ENCODE measurements at regions not wholly inside any gene's neighbourhood (a gene's known extent, or its start where the extent isn't known, plus 50 kb on each side); places are given as distances from the start of the nearest gene placed in this dataset.
"Not testable (repeated sequence)": the region's sequence is repeated elsewhere in the genome, so short reads cannot be mapped to it uniquely, and the experiment has no call there.

DNA sequence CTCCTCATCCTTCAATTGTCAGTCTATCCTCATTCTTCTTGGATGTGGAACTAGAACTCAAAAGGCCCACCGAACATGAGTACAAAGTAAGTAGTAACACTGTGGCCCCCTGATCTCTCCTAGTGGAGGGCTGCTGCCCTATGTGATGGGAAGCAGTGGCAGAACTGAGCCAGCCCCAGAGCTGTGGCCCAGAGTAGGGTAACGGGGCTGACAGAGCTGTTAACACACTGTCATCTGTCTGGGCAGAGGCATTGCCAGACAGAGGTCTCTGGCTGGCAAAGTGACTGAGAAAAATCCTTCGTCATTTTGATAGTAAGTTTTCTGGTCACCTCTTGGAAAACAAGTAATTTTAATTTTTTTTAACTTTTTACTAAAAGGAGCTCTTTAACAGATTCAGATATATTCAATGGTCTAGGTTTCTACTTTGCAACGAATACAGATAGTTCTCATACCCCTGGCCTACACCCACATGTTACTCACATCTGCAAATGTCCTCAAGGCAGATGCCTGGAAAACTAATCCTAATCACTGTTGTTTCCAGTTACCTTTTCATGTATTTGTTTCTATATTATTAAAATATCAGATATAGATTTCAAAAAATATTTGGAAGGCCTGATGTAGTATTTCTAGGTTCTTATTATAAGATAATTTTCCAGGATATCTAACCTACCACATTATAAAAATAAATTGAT, 588.7 kb downstream of the CPS1 start:
- DNase-seq, result no peak

DNA sequence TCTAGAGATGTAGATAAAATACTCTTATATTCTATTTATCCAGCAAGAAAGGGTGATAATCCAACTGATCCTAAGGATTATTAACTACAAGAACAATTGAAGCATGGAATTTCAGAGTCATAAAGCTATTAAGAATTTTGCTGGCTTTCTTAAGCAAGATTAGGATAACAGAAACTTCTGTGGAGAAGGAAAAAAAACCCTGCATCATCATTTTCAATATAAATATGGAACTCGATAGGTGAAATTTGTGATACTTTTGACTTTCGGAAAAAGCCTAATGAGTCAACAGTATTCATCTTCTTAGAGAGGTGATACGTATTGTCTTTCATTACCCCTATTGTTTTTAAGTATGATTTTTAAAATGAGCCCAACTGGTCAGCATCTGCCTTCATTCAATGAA, 593.3 kb downstream of the CPS1 start:
- no peak for DNase-seq

DNA sequence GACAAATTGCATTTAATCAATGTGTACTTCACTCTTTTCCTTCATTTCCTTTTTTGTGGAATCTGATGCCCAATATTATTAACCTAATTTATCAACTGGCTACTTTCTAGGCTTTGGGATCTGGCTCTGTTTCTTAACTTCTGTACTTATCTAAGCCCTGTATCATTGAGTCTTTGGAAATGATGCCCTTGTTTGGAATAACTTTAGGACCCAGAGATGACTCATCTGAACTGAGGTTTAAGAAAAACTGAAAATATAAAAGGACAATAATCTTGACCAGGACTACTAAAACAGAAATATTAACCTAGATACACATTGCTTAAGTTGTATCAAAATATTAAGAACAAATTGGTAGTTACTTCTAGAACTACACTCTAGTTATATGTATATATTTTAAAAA, 600.8 kb downstream of the CPS1 start:
- no peak for DNase-seq

DNA sequence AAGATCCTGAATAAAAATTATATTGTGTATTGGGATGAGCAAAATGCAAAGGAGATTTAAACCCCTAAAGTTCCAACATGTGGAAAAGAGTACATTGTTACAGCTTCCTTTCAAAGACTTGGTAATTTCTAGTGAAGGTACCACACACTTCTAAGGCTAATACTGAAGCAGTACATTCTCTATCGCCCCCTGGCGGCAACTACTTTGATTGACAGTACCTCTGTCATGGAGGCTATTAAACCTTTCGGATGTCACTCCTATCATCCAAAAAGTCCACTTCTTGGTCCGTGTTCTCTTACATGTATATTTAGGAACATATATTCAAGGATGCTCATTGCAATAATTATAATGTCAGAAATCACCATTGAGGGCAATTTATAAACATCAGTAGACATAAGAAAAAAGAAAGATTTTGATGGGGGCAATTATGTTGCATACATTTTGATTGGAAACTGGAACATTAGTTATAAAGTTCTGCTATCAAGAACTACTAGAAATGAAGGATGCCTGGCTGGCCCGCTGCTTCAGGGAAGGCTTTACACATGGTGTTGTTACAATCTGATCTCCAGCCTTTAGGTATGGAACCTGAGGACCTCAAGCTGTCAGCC, 601.6 kb downstream of the CPS1 start:
- DNase-seq, result peak; percentile 75

DNA sequence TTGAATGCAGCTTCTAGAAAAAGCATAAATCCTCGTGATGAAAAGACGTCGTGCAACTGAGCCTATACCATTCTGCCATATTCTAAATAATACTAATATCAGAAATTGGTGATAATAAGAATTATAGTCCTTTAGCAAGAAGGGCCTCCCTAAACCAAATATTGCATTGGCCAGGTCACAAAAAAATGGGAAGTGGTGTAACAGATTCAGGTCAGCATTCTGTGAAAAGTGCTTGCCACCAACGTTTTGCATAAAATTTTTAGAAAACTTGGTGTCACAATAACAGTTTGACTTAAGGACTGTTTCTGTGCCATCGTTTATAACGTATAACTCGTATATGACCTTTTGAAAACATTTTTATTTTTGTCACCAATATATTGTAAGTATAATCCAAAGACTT, 603.6 kb downstream of the CPS1 start:
- no peak for DNase-seq

DNA sequence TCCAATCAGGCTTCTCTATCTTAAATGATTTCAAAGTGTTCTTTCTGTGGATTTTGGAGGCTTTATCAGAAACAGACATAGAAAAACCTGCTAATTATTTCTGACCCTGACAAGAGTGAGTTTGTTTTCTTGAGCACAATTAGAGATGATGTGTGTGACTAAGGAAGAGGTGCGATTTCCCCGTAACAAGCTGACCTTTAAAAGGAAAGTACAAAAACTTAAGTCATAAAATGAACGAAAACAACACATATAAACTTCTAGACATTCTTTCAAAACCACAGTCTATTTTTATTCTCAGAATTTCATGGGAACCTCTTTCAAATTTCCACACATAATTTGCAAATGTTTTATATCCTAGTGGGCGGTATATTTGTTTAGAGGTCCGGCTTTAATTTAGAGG, 604.8 kb downstream of the CPS1 start:
- no peak for DNase-seq

DNA sequence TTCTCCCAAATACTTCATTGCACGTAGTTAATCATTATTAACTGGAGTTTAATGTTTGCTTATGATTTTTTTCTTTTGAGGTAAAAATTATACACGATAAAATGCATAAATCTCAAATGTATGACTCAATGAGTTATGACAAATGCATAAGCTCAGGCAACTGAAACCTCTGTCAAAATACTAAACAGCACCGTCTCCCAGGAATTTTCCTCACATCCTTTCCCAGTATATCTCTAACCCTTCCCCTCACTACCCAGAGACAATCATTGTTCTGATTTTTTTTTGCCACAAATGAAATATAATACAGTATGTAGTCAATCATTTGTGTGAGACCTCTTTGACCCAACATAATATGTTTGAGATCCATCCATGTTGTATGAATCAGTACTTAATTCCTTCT, 606.5 kb downstream of the CPS1 start:
- DNase-seq, result no peak

DNA sequence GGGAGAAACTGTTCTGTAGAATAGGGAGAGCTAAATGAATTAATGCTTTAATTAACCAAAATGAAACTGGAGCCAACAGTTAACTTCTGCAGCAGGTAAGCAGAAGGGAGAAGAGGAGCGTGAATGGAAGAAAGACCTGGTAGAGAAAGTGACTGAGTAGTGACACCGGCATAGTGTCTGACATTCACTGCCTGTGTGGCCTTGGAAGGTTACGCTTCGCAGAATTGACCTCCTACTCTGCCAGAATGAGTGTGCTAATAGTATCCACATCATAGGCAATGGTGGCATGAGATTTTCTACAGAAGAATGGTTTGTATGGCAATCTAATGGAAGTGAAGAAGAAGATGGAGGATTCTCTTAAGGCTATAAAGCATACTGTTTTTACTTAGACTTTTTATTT, 614.4 kb downstream of the CPS1 start:
- no peak for DNase-seq

DNA sequence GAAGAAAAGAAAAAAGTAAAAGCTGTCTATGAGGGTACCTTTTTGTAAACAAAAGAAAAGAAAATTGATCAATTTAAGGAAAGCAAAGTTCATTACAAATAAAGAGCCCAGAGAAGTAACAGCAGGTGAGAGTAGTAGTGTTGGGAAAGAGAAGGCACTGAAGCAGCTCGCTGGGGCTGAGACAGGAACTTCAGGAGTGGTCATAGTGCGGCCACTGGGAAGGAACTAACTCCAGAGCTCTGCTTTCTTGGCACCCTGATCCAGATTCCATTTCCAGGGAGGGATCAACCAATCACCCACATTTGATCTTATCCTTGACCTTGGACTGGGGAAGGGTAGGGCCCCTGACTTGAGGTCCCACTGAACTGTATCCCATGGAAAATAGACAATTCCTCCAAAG, 617.6 kb downstream of the CPS1 start:
- DNase-seq, result no peak

DNA sequence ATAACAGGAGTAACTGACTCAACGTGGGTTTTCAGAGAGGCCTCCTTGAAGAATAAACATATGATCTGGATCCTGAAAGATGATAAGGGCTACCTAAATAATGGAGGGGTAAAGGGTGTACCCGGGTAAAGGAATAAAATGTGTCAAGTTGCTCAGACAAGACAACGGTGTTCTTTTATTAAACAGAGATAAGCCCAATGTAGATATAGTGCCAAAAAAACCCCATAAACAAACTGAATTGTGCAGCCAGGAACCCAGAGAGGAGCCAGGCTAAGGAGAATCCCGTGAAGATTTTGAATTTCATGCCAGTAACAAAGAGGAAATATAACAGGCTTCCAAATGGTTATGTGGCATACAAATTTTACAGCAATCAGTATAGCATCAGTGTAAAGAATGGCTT, 618.2 kb downstream of the CPS1 start:
- DNase-seq, result no peak

DNA sequence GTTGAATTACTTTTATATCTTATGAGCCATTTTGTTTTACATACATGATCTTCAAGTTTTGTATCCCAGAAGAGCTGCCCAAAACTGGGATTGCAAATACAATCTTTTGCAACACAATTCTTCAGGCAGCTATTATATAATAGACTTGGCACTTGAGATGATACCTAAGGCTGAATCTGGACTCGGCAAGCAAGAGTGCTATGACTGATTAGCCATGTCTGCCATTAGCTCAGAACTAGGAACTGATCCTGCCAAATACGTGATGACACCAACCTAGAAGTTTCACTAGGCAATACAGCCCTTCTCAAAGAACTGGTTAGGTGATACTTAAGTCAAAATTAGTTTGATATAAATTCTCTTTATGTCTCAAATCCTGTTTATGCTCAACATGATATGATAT, 619.6 kb downstream of the CPS1 start:
- no peak for DNase-seq

DNA sequence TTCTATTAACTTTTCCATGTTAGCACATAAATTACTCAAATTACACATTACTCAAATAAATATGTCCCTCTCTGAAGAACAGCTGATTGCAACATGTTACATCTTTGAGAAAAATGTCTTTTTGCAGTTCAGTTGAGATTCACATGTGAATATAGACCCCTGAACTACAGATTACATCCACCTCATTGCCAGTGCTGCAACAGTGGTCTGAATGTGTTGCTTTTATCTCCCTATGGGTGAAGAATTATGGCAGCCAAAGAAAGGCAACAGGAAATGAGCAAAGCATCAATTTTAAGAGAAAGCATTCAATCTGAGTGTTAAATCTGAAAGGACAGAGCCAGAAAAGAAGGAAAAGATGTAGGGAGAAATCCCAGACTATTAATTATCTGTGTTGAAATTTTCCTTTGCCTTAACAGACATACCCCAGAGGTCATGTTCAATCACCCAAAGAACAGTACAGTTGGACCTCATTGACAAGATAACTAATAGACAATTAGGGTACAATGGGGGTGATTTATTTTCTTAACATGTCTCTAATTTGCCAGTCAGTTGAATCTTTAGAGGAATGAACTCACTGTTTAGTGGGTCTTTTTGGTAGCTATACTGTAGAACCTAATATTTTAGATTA, 620.2 kb downstream of the CPS1 start:
- no peak for DNase-seq

DNA sequence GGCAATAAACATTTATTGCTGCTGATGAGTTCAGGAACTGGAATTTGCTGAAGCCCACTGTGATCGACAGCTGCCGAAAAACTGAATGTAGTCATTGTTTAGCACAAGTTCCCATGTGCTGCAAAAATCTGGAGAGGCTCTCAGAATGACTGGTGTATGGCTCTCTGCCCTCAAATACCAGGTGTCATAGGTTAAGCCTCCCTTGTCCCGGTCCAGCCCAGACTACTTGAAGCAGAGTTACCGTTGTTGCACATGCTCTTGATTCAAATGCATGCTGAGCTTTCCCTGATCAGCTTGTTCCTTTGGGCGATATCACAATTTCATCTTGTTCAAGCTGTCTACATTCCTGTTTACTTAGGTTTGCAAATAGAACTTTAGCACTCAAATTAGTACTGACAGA, 625.2 kb downstream of the CPS1 start:
- DNase-seq, result no peak

DNA sequence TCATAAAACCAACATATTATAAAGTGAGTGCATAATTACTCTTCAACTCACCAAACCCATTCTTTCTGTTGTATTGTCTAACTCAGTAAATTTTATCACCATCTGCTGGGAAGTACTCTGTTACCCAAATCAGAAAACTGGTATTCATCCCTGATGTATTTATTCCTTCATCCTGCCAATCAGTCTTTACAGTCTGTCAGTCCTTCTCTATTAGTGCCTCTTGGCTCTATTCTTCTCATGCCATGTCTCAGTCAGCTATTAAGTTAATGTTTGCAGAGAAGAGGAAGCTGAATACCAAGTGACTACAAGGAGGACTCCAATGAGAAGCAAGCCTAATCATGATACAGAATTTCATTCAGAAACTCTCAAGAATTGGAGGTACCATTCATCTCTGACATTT, 631.2 kb downstream of the CPS1 start:
- DNase-seq, result no peak

DNA sequence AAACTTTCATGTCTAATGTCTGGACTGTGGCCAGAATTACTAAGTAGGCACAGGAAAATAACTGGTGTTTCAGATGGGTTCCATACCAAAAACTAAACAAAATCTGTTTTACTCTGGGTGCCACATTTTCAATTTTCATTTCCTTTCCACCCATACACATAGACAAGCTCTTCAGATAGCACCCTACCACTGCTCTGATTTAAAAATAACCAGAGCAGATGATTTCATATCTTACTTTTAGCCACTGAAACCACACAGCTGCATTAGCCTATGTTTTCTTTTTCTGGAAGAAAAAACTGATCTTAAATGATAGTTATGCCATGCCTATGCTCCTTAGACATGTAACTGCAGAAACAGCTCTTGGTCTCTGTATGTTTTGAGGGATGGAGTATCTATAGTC, 647.6 kb downstream of the CPS1 start:
- no peak for DNase-seq

DNA sequence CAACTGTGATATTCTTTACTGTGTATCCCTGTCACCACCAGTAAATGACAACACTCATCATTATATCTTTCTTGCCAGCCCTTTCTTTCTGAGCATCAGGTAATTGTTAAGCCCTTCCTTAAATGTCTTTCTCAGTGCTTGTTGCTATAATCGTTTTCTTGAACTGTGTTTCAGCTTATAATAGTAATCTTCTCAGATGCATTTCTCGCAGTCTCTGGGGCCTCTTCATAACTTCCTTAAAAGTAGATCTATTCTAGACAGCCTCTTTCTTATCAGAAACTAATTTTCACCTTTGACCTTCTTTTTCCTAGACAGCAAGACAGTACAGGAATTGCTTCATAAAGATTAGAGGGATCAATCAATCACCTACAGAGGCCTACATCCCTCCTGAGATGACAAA, 648.1 kb downstream of the CPS1 start:
- DNase-seq, result no peak

DNA sequence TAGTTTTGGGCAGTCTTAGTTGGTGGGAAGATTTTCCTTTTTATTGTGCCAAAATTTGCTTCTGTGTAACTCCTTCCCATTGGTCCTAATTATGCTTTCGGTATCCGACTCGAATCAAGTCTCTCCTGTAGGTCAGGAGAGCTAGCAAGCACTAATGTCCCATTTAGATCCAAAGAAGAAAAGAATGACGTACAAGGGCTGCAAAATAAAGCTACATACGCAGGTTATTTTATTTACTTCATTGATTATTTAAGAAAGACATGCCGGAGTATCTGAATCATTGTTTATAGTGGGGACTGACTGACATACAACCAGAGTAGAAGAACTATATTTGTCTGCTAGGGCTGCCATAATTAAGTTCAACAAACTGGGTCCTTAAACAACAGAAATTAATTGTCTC, 648.5 kb downstream of the CPS1 start:
- DNase-seq, result no peak

DNA sequence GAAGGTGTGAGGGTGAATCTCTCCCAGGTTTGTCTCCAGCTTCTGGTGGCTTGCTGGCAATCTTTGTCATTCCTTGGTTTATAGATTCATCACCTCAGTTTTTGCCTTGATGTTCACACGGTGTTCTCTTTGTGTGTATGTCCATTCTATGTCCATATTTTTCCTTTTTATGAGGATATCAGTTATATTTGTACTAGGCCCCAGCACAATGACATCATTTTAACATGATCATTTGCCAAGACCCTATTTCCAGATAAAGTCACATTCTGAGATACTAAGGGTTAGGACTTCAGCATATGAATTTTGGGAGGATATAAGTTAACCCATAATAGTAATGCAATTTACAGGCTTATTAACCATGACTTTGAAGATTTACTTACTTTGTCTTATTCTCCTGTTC, 649.0 kb downstream of the CPS1 start:
- DNase-seq, result no peak

DNA sequence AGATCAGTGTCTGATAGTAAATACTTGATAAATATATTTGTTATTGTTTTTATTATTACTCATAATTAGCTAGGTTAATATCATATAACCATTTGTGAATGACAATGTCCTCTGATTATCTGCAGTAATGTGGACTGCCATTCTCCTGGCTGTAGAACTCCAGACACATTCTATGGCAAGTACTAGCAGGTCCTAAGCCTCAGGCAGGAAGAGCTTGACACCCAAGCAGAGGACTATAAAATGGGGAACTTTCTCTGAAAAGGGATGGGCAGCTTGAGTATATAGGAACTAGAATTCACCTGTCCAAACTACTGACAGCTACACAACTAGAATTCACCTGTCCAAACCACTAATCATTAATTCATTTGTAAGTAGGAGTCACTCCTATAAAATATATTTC, 649.4 kb downstream of the CPS1 start:
- no peak for DNase-seq

DNA sequence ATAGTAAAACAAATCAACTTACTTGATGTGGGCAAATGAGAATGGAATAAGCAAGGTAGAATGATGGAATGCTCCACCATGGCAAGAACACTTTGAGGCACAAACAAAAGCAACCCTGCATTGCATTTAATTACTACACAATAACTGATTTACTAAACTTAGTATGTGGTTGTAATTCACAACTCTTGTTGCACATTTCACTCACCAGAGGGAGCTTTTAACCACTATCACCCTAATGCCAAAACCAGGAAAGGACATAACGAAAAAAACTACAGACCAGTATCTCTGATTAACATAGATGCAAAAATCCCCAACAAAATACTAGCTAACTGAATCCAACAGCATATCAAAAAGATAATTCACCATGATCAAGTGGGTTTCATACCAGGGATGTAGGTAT, 659.8 kb downstream of the CPS1 start:
- DNase-seq, result peak; percentile 7

DNA sequence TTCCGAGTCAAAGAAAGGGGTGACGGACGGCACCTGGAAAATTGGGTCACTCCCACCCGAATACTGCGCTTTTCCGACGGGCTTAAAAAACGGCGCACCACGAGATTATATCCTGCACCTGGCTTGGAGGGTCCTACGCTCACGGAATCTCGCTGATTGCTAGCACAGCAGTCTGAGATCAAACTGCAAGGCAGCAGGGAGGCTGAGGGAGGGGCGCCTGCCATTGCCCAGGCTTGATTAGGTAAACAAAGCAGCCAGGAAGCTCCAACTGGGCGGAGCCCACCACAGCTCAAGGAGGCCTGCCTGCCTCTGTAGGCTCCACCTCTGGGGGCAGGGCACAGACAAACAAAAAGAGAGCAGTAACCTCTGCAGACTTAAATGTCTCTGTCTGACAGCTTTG, 663.1 kb downstream of the CPS1 start:
- DNase-seq, result not testable (repeated sequence)

DNA sequence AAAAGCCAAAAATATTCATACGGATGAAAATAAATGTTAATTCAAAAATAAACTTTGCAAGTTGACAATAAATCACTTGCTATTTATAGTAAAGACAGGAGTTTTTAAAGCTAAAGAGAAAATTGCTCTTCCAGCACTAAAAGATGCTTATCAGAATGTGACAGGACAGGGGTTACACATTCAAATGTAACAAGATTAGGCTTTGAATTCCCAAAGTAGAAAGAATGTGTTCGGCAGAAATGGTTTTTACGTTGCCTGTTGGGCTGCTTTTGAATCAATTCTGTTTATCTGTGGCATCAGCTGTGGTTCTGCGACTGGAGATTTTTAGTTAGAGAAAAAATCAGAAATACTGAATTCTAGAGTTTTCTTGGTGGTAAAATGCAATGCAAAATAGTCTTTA, 669.4 kb downstream of the CPS1 start:
- DNase-seq, result no peak

DNA sequence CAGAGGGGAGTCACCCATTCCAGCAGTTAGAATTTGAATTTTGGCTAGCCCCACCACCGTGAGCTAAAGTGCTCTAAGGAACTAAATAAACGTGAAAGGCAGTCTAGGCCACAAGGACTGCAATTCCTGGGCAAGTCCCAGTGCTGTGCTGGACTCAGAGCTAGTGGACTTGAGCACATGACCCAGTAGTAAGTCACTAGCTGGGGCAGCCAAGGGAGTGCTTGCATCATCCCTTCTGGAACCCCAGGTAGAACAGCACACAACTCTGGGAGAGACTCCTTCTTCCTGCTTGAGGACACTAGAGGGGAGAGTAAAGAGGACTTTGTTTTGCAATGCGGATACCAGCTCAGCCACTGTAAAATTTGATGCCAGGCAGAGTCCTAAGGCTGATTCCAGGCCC, 672.2 kb downstream of the CPS1 start:
- no peak for DNase-seq

DNA sequence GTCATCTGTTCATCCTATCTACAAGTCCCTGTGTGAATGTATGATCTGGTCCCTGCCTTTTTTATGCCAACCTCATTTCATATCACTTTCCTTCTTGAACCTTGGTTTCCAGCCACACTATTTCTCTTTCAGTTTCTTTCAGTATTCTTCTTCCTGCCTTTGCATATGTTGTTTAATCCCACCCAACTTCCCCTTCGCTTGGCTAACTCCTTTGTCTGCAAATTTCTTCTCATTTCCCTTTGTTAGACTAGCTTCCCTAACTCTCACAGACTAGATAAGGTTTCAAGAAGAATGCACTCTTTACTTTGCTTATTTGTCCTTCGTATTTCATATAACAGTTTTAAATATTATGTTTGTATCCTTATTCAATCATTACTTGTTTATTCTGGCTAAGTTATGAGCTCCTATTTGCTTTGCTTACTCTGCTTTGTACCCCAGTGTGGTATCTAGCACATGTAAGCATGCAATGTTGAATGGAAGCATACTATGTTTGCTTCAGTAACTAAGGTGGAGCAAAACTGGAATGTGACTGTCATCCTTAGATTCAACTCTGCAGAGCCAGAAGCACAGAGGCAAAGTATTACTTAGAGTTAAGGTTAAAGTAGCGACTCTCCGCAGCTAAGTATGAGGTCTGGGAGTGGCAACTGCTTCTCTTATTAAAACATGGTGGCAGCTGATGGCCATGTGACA, 681.3 kb downstream of the CPS1 start:
- DNase-seq, result no peak

Data from dermis blood vessel endothelial cell (primary cell).